ENCODE measurements at regions not wholly inside any gene's neighbourhood (a gene's known extent, or its start where the extent isn't known, plus 50 kb on each side); places are given as distances from the start of the nearest gene placed in this dataset.

DNA sequence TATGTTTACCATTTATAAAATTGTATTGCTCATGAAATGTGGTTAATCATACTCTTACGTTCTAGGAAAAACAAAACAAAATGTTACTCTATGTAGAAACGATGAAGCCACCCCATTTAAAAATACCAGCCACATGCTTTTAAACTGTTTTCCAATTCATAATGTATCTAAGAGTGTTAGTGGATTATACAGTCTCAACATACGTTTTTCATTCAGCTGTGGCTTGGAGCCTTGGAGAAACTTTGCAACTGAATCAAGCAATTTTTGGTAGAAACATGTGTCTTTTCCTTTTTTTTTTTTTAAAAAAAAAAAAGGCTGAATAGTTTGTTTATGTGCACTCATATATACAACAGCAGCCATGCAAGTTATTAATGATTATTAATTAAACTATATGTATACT lies 378.0 kb upstream of the SEMA3D start:
- TF ChIP-seq, protein P1, sequence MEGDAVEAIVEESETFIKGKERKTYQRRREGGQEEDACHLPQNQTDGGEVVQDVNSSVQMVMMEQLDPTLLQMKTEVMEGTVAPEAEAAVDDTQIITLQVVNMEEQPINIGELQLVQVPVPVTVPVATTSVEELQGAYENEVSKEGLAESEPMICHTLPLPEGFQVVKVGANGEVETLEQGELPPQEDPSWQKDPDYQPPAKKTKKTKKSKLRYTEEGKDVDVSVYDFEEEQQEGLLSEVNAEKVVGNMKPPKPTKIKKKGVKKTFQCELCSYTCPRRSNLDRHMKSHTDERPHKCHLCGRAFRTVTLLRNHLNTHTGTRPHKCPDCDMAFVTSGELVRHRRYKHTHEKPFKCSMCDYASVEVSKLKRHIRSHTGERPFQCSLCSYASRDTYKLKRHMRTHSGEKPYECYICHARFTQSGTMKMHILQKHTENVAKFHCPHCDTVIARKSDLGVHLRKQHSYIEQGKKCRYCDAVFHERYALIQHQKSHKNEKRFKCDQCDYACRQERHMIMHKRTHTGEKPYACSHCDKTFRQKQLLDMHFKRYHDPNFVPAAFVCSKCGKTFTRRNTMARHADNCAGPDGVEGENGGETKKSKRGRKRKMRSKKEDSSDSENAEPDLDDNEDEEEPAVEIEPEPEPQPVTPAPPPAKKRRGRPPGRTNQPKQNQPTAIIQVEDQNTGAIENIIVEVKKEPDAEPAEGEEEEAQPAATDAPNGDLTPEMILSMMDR (IDR thresholded peaks at IDR 0.05) = no peak
- TF ChIP-seq POLR2A (IDR thresholded peaks at IDR 0.05) (no peak), POLR2AphosphoS5 (IDR thresholded peaks at IDR 0.05) (no peak)
